ENCODE measurements at regions not wholly inside any gene's neighbourhood (a gene's known extent, or its start where the extent isn't known, plus 50 kb on each side); places are given as distances from the start of the nearest gene placed in this dataset.

GRCh38 chr6:147711476-147711875 lies 203.0 kb downstream of the SAMD5 start:
- H3K9me3 ChIP-seq (ENCODE audit: low read length) = no peaks in the 10 kb centered on the region
- Mint-ChIP-seq H3K27me3 (no peaks in the 10 kb centered on the region), H3K36me3 (no peaks in the 10 kb centered on the region), H3K27ac (no peak overlapping the region), H3K4me1 (no peaks in the 10 kb centered on the region), H3K9me3 (peaks cover 0 to 2% (median 0%) of the 10 kb centered on the region in 5 donors), H3K4me3 (no peak overlapping the region)
- ChIA-PET CTCF (no interaction called here), POLR2A (no interaction called here)
- H3K36me3 ChIP-seq (ENCODE audit: insufficient read depth, low read length) = no peaks in the 10 kb centered on the region
- H3K4me1 ChIP-seq (ENCODE audit: insufficient read depth, low read length) = no peaks in the 10 kb centered on the region
- no peak overlapping the region for H3K4me3 ChIP-seq (ENCODE audit: low read length)
- no peaks in the 10 kb centered on the region for H3K27me3 ChIP-seq (ENCODE audit: insufficient read depth, low read length, poor library complexity, severe bottlenecking)
- no peak for DNase-seq
- no peak overlapping the region for H3K27ac ChIP-seq (ENCODE audit: low read depth, low read length)

GRCh38 chr6:147712841-147713240 lies 204.4 kb downstream of the SAMD5 start:
- no peaks in the 10 kb centered on the region for H3K4me1 Mint-ChIP-seq
- peaks cover 0 to 2% (median 0%) of the 10 kb centered on the region in 5 donors for H3K9me3 Mint-ChIP-seq
- no peaks in the 10 kb centered on the region for H3K36me3 Mint-ChIP-seq
- Histone ChIP-seq H3K27me3 (ENCODE audit: insufficient read depth, low read length, poor library complexity, severe bottlenecking) (no peaks in the 10 kb centered on the region), H3K4me1 (ENCODE audit: insufficient read depth, low read length) (no peaks in the 10 kb centered on the region), H3K9me3 (ENCODE audit: low read length) (no peaks in the 10 kb centered on the region), H3K27ac (ENCODE audit: low read depth, low read length) (no peak overlapping the region), H3K36me3 (ENCODE audit: insufficient read depth, low read length) (no peaks in the 10 kb centered on the region), H3K4me3 (ENCODE audit: low read length) (no peak overlapping the region)
- H3K27me3 Mint-ChIP-seq = no peaks in the 10 kb centered on the region
- DNase-seq = no peak
- POLR2A ChIA-PET = no interaction called here
- H3K4me3 Mint-ChIP-seq = no peak overlapping the region
- H3K27ac Mint-ChIP-seq = no peak overlapping the region
- CTCF ChIA-PET = interaction anchor here (0.9 kb wide), 1 partner anchor 11 kb away, joined by 3 read pairs; no protein-coding TSS in a partner anchor

GRCh38 chr6:147715035-147715434 lies 206.5 kb downstream of the SAMD5 start:
- peak overlapping the region in 1 of 8 donors; percentile 40 for H3K27ac Mint-ChIP-seq
- H3K36me3 ChIP-seq (ENCODE audit: insufficient read depth, low read length) = no peaks in the 10 kb centered on the region
- H3K4me3 Mint-ChIP-seq = no peak overlapping the region
- H3K4me1 Mint-ChIP-seq = no peaks in the 10 kb centered on the region
- no peaks in the 10 kb centered on the region for H3K9me3 ChIP-seq (ENCODE audit: low read length)
- CTCF ChIA-PET = interaction anchor here (1.2 kb wide), 1 partner anchor 13 kb away, joined by 4 read pairs; no protein-coding TSS in a partner anchor
- H3K27ac ChIP-seq (ENCODE audit: low read depth, low read length) = no peak overlapping the region
- H3K4me1 ChIP-seq (ENCODE audit: insufficient read depth, low read length) = no peaks in the 10 kb centered on the region
- no peaks in the 10 kb centered on the region for H3K27me3 Mint-ChIP-seq
- no peaks in the 10 kb centered on the region for H3K27me3 ChIP-seq (ENCODE audit: insufficient read depth, low read length, poor library complexity, severe bottlenecking)
- peaks cover 0 to 2% (median 0%) of the 10 kb centered on the region in 5 donors for H3K9me3 Mint-ChIP-seq
- no peak for DNase-seq
- no peak overlapping the region for H3K4me3 ChIP-seq (ENCODE audit: low read length)
- POLR2A ChIA-PET = no interaction called here
- H3K36me3 Mint-ChIP-seq = no peaks in the 10 kb centered on the region

GRCh38 chr6:147716434-147716833 lies 207.9 kb downstream of the SAMD5 start:
- H3K4me1 ChIP-seq (ENCODE audit: insufficient read depth, low read length) = no peaks in the 10 kb centered on the region
- Mint-ChIP-seq H3K36me3 (no peaks in the 10 kb centered on the region), H3K9me3 (no peaks in the 10 kb centered on the region), H3K27ac (no peak overlapping the region), H3K4me3 (no peak overlapping the region), H3K27me3 (no peaks in the 10 kb centered on the region), H3K4me1 (no peaks in the 10 kb centered on the region)
- no peak overlapping the region for H3K4me3 ChIP-seq (ENCODE audit: low read length)
- no peaks in the 10 kb centered on the region for H3K27me3 ChIP-seq (ENCODE audit: insufficient read depth, low read length, poor library complexity, severe bottlenecking)
- POLR2A ChIA-PET = no interaction called here
- H3K9me3 ChIP-seq (ENCODE audit: low read length) = no peaks in the 10 kb centered on the region
- no peak overlapping the region for H3K27ac ChIP-seq (ENCODE audit: low read depth, low read length)
- no peak for DNase-seq
- H3K36me3 ChIP-seq (ENCODE audit: insufficient read depth, low read length) = no peaks in the 10 kb centered on the region
- CTCF ChIA-PET = no interaction called here

- Mint-ChIP-seq H3K27me3 (no peaks in the 10 kb centered on the region), H3K36me3 (no peaks in the 10 kb centered on the region), H3K4me1 (no peaks in the 10 kb centered on the region), H3K27ac (no peak overlapping the region), H3K4me3 (no peak overlapping the region), H3K9me3 (peaks cover 0 to 7% (median under 1%) of the 10 kb centered on the region in 5 donors)
- H3K36me3 ChIP-seq (ENCODE audit: insufficient read depth, low read length) = no peaks in the 10 kb centered on the region
- no peak for DNase-seq
- H3K4me1 ChIP-seq (ENCODE audit: insufficient read depth, low read length) = no peaks in the 10 kb centered on the region
- no peak overlapping the region for H3K4me3 ChIP-seq (ENCODE audit: low read length)
- ChIA-PET CTCF (no interaction called here), POLR2A (no interaction called here)
- no peaks in the 10 kb centered on the region for H3K27me3 ChIP-seq (ENCODE audit: insufficient read depth, low read length, poor library complexity, severe bottlenecking)
- H3K27ac ChIP-seq (ENCODE audit: low read depth, low read length) = no peak overlapping the region
- no peaks in the 10 kb centered on the region for H3K9me3 ChIP-seq (ENCODE audit: low read length)
These were observed 209.5 kb downstream of the SAMD5 start for GRCh38 chr6:147717991-147718390.

- H3K27me3 ChIP-seq (ENCODE audit: insufficient read depth, low read length, poor library complexity, severe bottlenecking) = no peaks in the 10 kb centered on the region
- Mint-ChIP-seq H3K4me3 (no peak overlapping the region), H3K4me1 (no peaks in the 10 kb centered on the region), H3K36me3 (no peaks in the 10 kb centered on the region), H3K9me3 (peaks cover 2 to 15% (median 5%) of the 10 kb centered on the region in 5 donors), H3K27me3 (no peaks in the 10 kb centered on the region), H3K27ac (no peak overlapping the region)
- ChIA-PET CTCF (no interaction called here), POLR2A (no interaction called here)
- no peaks in the 10 kb centered on the region for H3K36me3 ChIP-seq (ENCODE audit: insufficient read depth, low read length)
- H3K27ac ChIP-seq (ENCODE audit: low read depth, low read length) = no peak overlapping the region
- H3K9me3 ChIP-seq (ENCODE audit: low read length) = no peaks in the 10 kb centered on the region
- H3K4me1 ChIP-seq (ENCODE audit: insufficient read depth, low read length) = no peaks in the 10 kb centered on the region
- no peak overlapping the region for H3K4me3 ChIP-seq (ENCODE audit: low read length)
- DNase-seq = no peak
These were observed 213.7 kb downstream of the SAMD5 start for GRCh38 chr6:147722158-147722557.

- POLR2A ChIA-PET = no interaction called here
- Mint-ChIP-seq H3K27me3 (no peaks in the 10 kb centered on the region), H3K9me3 (peaks cover 2 to 15% (median 7%) of the 10 kb centered on the region in 5 donors), H3K27ac (no peak overlapping the region), H3K4me3 (no peak overlapping the region), H3K36me3 (no peaks in the 10 kb centered on the region), H3K4me1 (no peaks in the 10 kb centered on the region)
- Histone ChIP-seq H3K27ac (ENCODE audit: low read depth, low read length) (no peak overlapping the region), H3K9me3 (ENCODE audit: low read length) (no peaks in the 10 kb centered on the region), H3K4me1 (ENCODE audit: insufficient read depth, low read length) (no peaks in the 10 kb centered on the region), H3K4me3 (ENCODE audit: low read length) (no peak overlapping the region), H3K27me3 (ENCODE audit: insufficient read depth, low read length, poor library complexity, severe bottlenecking) (no peaks in the 10 kb centered on the region), H3K36me3 (ENCODE audit: insufficient read depth, low read length) (no peaks in the 10 kb centered on the region)
- no peak for DNase-seq
- CTCF ChIA-PET = no interaction called here
These were observed 216.0 kb downstream of the SAMD5 start for GRCh38 chr6:147724454-147724853.

GRCh38 chr6:147726342-147726741 lies 217.9 kb downstream of the SAMD5 start:
- no peak overlapping the region for H3K27ac ChIP-seq (ENCODE audit: low read depth, low read length)
- no peaks in the 10 kb centered on the region for H3K4me1 ChIP-seq (ENCODE audit: insufficient read depth, low read length)
- Mint-ChIP-seq H3K36me3 (no peaks in the 10 kb centered on the region), H3K4me3 (no peak overlapping the region), H3K9me3 (peaks cover 2 to 15% (median 8%) of the 10 kb centered on the region in 5 donors), H3K4me1 (no peaks in the 10 kb centered on the region), H3K27ac (no peak overlapping the region), H3K27me3 (peaks cover 0 to 1% of the 10 kb centered on the region in 2 donors)
- no peak for DNase-seq
- no peaks in the 10 kb centered on the region for H3K27me3 ChIP-seq (ENCODE audit: insufficient read depth, low read length, poor library complexity, severe bottlenecking)
- H3K36me3 ChIP-seq (ENCODE audit: insufficient read depth, low read length) = no peaks in the 10 kb centered on the region
- no peaks in the 10 kb centered on the region for H3K9me3 ChIP-seq (ENCODE audit: low read length)
- CTCF ChIA-PET = no interaction called here
- POLR2A ChIA-PET = no interaction called here
- H3K4me3 ChIP-seq (ENCODE audit: low read length) = no peak overlapping the region

GRCh38 chr6:147728903-147729302 lies 220.4 kb downstream of the SAMD5 start:
- ChIA-PET POLR2A (no interaction called here), CTCF (no interaction called here)
- Histone ChIP-seq H3K27ac (ENCODE audit: low read depth, low read length) (no peak overlapping the region), H3K36me3 (ENCODE audit: insufficient read depth, low read length) (no peaks in the 10 kb centered on the region), H3K4me1 (ENCODE audit: insufficient read depth, low read length) (no peaks in the 10 kb centered on the region), H3K9me3 (ENCODE audit: low read length) (no peaks in the 10 kb centered on the region), H3K4me3 (ENCODE audit: low read length) (no peak overlapping the region), H3K27me3 (ENCODE audit: insufficient read depth, low read length, poor library complexity, severe bottlenecking) (no peaks in the 10 kb centered on the region)
- H3K27ac Mint-ChIP-seq = no peak overlapping the region
- H3K4me3 Mint-ChIP-seq = no peak overlapping the region
- H3K4me1 Mint-ChIP-seq = no peaks in the 10 kb centered on the region
- peaks cover 0 to 1% of the 10 kb centered on the region in 2 donors for H3K27me3 Mint-ChIP-seq
- H3K36me3 Mint-ChIP-seq = no peaks in the 10 kb centered on the region
- H3K9me3 Mint-ChIP-seq = peaks cover 0 to 10% (median 2%) of the 10 kb centered on the region in 5 donors
- no peak for DNase-seq

Measured in CD8-positive, alpha-beta memory T cell (primary cell).